Uterus (tissue), 3 donors: ENCODE measurements at regions not wholly inside any gene's neighbourhood (a gene's known extent, or its start where the extent isn't known, plus 50 kb on each side); places are given as distances from the start of the nearest gene placed in this dataset.
A peak's percentile ranks its signal among the peaks of the same experiment; 100 is the strongest.

Experiments used
- DNase-seq, 2 donors: peaks; one replicate each; pipeline ENCODE4 v3.0.0-alpha.2; 2019 to 2020
- H3K27ac ChIP-seq, 2 donors: fragments of 200-600 bp; sonication (generic); 1 replicate in 1 of 2; 2 replicates in 1 of 2; pipeline ENCODE4 v1.5.1; 2016 to 2018
- H3K27me3 ChIP-seq, 2 donors: fragments of 200-600 bp; sonication (generic); one replicate each; pipeline ENCODE4 v1.5.1; 2018 to 2019; ENCODE audit warnings: control low read depth in 1 of 2
- H3K36me3 ChIP-seq, 2 donors: fragments of 200-600 bp; sonication (generic); one replicate each; pipeline ENCODE4 v1.5.1; 2019; ENCODE audit warnings: control low read depth in 1 of 2
- H3K4me1 ChIP-seq, 2 donors: fragments of 200-600 bp; sonication (generic); one replicate each; pipeline ENCODE4 v1.5.1; 2018 to 2019; ENCODE audit warnings: control low read depth in 1 of 2
- H3K4me3 ChIP-seq, 2 donors: fragments of 200-600 bp; sonication (generic); 1 replicate in 1 of 2; 2 replicates in 1 of 2; pipeline ENCODE4 v1.5.1; 2018 to 2019; ENCODE audit warnings: mild to moderate bottlenecking in 1 of 2
- H3K9me3 ChIP-seq, 2 donors: fragments of 200-600 bp; sonication (generic); one replicate each; pipeline ENCODE4 v1.5.1; 2019; ENCODE audit warnings: control low read depth in 1 of 2
- POLR2A ChIP-seq, 2 donors: fragments of 450-650 bp; IDR thresholded peaks; one replicate each; pipeline ENCODE4 v1.6.1; 2016; ENCODE audit warnings: antibody characterized with exemption in 2 of 2, mild to moderate bottlenecking in 1 of 2, moderate library complexity in 1 of 2
- intact Hi-C: fragments of 100-400 bp; cut with DNase I; formaldehyde crosslinking; loops from one replicate; pipeline ENCODE4 v1.15.1; 2023; ENCODE audit warnings: low total_unique reads
- TF ChIP-seq, protein P1 (sequence below), 4 experiments: fragments of 200-600 bp in 2 of 4; fragments of 450-650 bp in 2 of 4; sonication (generic) in 2 of 4; IDR thresholded peaks; one replicate each; pipeline ENCODE4 v1.5.1; 2016 to 2019; ENCODE audit warnings: antibody characterized with exemption in 4 of 4, mild to moderate bottlenecking in 2 of 4, moderate library complexity in 1 of 4
- donor health status: DM: yes; HTN: yes; CAD: no.

DNA sequence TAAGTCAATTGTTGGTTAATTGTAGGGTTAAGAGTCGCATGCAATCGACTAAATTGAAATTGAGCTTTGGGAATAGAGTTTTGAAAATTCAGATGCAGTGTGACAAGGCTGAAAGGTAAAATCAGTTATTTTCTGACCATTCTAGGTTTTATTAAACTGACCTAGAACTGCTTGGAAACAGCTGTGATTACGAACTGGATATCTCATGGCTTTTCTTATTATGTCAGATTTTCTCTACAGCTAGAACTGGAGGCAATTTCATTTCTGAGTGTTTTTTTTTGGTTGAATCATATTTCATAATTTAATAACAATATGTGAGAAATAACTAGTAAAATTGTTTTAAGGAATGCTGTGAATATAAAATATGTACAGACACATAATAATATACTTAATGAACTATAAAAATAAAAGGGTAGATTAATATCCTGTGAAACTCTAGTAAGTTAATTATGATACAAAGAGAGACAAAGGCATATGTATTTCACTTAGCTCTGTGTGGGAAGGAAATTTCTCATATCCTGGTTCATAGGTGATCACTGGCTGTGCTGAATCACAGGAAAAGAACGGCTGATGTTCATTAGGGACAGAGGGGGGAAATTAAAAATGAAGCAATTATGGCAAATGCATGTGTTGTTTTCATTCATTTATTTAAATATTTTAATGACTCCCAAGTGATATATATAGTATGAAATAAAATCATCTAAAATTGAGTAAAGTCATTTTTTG is 403.2 kb downstream of the ZIC1 start:
- no peak overlapping the region for H3K4me3 ChIP-seq
- TF ChIP-seq, protein P1, sequence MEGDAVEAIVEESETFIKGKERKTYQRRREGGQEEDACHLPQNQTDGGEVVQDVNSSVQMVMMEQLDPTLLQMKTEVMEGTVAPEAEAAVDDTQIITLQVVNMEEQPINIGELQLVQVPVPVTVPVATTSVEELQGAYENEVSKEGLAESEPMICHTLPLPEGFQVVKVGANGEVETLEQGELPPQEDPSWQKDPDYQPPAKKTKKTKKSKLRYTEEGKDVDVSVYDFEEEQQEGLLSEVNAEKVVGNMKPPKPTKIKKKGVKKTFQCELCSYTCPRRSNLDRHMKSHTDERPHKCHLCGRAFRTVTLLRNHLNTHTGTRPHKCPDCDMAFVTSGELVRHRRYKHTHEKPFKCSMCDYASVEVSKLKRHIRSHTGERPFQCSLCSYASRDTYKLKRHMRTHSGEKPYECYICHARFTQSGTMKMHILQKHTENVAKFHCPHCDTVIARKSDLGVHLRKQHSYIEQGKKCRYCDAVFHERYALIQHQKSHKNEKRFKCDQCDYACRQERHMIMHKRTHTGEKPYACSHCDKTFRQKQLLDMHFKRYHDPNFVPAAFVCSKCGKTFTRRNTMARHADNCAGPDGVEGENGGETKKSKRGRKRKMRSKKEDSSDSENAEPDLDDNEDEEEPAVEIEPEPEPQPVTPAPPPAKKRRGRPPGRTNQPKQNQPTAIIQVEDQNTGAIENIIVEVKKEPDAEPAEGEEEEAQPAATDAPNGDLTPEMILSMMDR (IDR thresholded peaks at IDR 0.05) = no peak
- TF ChIP-seq POLR2A (IDR thresholded peaks at IDR 0.05) = no peak

DNA sequence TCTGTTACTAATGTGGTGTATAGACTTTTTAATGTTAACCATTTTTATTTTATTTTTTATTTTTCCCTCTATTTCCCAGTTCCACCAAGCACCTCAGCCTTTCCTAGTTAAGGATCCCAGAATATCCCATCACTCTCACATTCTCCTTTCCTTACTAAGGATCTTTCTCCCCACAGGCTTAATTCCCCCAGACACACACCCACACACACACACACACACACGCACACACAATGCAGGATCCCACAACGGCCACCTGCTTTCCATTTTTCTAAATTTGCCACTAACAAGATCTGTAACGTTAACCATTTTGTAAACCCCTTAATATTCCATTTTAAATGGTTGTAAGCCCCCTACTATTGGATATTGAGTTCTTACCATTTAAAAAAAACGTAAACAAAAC is 404.1 kb downstream of the ZIC1 start:
- TF ChIP-seq POLR2A (IDR thresholded peaks at IDR 0.05) = no peak
- TF ChIP-seq, protein P1 (IDR thresholded peaks at IDR 0.05) = no peak
- intact Hi-C loops = no loop called here
- H3K4me1 ChIP-seq = no peaks in the 10 kb centered on the region
- no peaks in the 10 kb centered on the region for H3K27me3 ChIP-seq
- no peak overlapping the region for H3K27ac ChIP-seq
- no peaks in the 10 kb centered on the region for H3K9me3 ChIP-seq
- no peak overlapping the region for H3K4me3 ChIP-seq
- no peaks in the 10 kb centered on the region for H3K36me3 ChIP-seq
- no peak for DNase-seq

More for the DNA sequence above, 403.2 kb downstream of the ZIC1 start:
- intact Hi-C loops = no loop called here
- DNase-seq = no peak
- Histone ChIP-seq H3K36me3 (no peaks in the 10 kb centered on the region), H3K27ac (no peak overlapping the region), H3K4me1 (no peaks in the 10 kb centered on the region), H3K9me3 (no peaks in the 10 kb centered on the region), H3K27me3 (no peaks in the 10 kb centered on the region)

DNA sequence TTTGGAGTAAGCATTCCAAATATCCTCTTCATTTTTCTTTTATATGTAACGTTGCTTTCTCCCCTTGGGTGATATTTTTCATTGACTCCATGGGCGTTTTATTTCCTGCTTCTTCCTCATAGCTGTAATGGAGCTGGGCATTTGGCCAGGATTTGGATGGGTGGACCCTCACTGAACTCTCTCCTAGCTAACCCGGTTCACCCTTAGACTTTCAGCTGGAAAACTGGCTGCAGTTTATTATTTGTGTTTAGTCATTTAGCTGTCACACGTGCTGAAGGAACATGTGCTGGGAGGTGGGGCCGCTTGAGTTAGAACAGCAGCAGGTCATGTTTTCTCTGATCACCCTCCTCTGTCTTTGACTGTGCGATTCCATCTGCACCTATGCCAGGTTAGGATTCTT is 407.6 kb downstream of the ZIC1 start:
- TF ChIP-seq POLR2A (IDR thresholded peaks at IDR 0.05) = no peak
- DNase-seq = peak in 1 of 2 donors; percentile 40
- H3K27ac ChIP-seq = no peak overlapping the region
- H3K4me3 ChIP-seq = no peak overlapping the region
- intact Hi-C loops = no loop called here
- no peaks in the 10 kb centered on the region for H3K27me3 ChIP-seq
- no peaks in the 10 kb centered on the region for H3K36me3 ChIP-seq
- H3K4me1 ChIP-seq = no peaks in the 10 kb centered on the region
- no peaks in the 10 kb centered on the region for H3K9me3 ChIP-seq

DNA sequence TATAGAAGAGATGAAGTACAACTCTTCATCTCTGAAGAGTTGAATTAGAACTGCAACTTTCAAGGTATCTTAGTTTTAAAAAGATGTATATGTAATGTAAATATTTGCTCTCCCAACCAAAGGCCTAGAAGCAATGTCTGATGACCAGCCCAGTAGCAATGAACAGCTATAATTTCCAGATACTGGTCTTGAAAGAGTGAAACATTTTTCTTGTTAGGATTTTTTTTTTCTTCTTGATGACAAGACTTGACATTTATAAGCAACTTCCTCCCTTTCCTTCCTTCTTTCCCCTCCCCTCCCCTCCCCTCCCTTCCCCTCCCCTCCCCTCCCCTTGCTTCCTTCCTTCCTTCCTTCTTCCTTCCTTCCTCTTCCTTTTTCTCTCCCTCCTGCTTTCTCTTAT is 423.4 kb downstream of the ZIC1 start:
- Histone ChIP-seq H3K36me3 (no peaks in the 10 kb centered on the region), H3K4me3 (no peak overlapping the region), H3K9me3 (no peaks in the 10 kb centered on the region), H3K27me3 (no peaks in the 10 kb centered on the region), H3K27ac (no peak overlapping the region), H3K4me1 (no peaks in the 10 kb centered on the region)
- no peak for DNase-seq
- TF ChIP-seq POLR2A (IDR thresholded peaks at IDR 0.05) = no peak
- TF ChIP-seq, protein P1 (IDR thresholded peaks at IDR 0.05) = no peak
- intact Hi-C loops = no loop called here

DNA sequence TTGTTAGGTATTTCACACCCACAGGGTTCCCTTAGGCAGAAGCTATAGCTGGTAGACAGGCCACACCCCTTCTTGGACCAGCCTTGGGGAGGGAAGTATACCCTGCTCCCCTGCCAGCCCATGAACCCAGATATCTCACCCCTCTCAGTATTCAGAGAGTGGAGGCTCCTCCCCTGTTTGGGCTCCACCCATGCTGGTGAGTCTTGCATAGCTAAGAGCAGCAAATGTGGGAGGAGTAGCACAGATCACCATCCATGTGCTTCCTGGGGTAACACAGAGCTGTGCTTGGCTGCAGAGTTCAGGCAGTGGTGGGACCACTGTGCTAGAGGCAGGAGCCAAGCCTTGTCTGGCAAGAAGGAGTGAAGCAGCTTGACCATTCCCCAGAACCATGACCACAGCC is 427.2 kb downstream of the ZIC1 start:
- intact Hi-C loops = no loop called here
- H3K27ac ChIP-seq = no peak overlapping the region
- H3K27me3 ChIP-seq = no peaks in the 10 kb centered on the region
- no peaks in the 10 kb centered on the region for H3K36me3 ChIP-seq
- no peaks in the 10 kb centered on the region for H3K9me3 ChIP-seq
- no peaks in the 10 kb centered on the region for H3K4me1 ChIP-seq
- no peak for DNase-seq
- TF ChIP-seq, protein P1 (IDR thresholded peaks at IDR 0.05) = no peak
- no peak for TF ChIP-seq POLR2A (IDR thresholded peaks at IDR 0.05)
- no peak overlapping the region for H3K4me3 ChIP-seq
